A549 (cell line): ENCODE measurements at regions not wholly inside any gene's neighbourhood (a gene's known extent, or its start where the extent isn't known, plus 50 kb on each side); places are given as distances from the start of the nearest gene placed in this dataset.

Experiments
- ATAC-seq, 2 experiments: fragments of 200-7000 bp in 1 of 2; fragments of >200 bp in 1 of 2; cut with Nextera tagmentation in 1 of 2; cut with Tn5 transposase in 1 of 2; 3 replicates each; pipeline versions ENCODE4 v1.8.0 to v1.9.1; 2018 to 2020; ENCODE audit warnings: mild to moderate bottlenecking in 1 of 2, moderate library complexity in 1 of 2
- CTCF ChIA-PET: fragments of 300-600 bp; sonication (Branson Sonifier 250); formaldehyde crosslinking; extraction: SDS; loops from one replicate; lab custom pipeline; 2021; ENCODE audit warnings: antibody characterized with exemption, inconsistent platforms; lab: Yijun Ruan, JAX
- POLR2A ChIA-PET: fragments of 350-600 bp; formaldehyde crosslinking; extraction: SDS; loops from one replicate; lab custom pipeline; 2021; ENCODE audit warnings: antibody characterized with exemption, inconsistent platforms; lab: Yijun Ruan, JAX
- DNase-seq, 2 experiments: peaks; one replicate each; pipeline versions ENCODE4 v3.0.0 to v3.0.0-alpha.2; 2011 to 2016; ENCODE audit warnings: low read depth in 1 of 2, low spot score in 1 of 2
- FAIRE-seq: peaks from 2 replicates; lab custom pipeline; 2011; peaks lifted over from hg19 to GRCh38; lab: Jason Lieb, UNC
- H3K27ac ChIP-seq, 2 experiments: fragments of >200 bp; sonication (Bioruptor Twin); formaldehyde crosslinking; 3 replicates each; pipeline ENCODE4 v1.5.1; 2016 to 2017
- H3K4me1 ChIP-seq: fragments of >200 bp; sonication (Bioruptor Twin); formaldehyde crosslinking; 3 replicates; pipeline ENCODE4 v1.6.1; 2016
- H3K4me2 ChIP-seq: fragments of >200 bp; sonication (Bioruptor Twin); formaldehyde crosslinking; 3 replicates; pipeline ENCODE4 v1.6.1; 2016
- H3K4me3 ChIP-seq: fragments of >200 bp; sonication (Bioruptor Twin); formaldehyde crosslinking; 3 replicates; pipeline ENCODE4 v1.5.1; 2016
- H3K9me3 ChIP-seq: fragments of >200 bp; sonication (Bioruptor Twin); formaldehyde crosslinking; 3 replicates; pipeline ENCODE4 v1.6.1; 2016
- CHD2 ChIP-seq: fragments of 150-350 bp; IDR thresholded peaks from 2 replicates; pipeline ENCODE4 v1.6.1; 2014; ENCODE audit warnings: low read length; ENCODE audit not compliant: partially characterized antibody
- ELK1 ChIP-seq: fragments of 150-350 bp; IDR thresholded peaks from 2 replicates; pipeline ENCODE4 v1.6.1; 2014; ENCODE audit warnings: low read depth, mild to moderate bottlenecking, low read length
- GATA3 ChIP-seq: IDR thresholded peaks from 2 replicates; pipeline ENCODE4 v1.6.1; 2012; ENCODE audit warnings: borderline replicate concordance
- HES2 ChIP-seq: fragments of >200 bp; sonication (Bioruptor Twin); formaldehyde crosslinking; IDR thresholded peaks from 2 replicates; pipeline ENCODE4 v1.6.1; 2016
- HMGXB4 ChIP-seq: fragments of 250-450 bp; sonication (Bioruptor Pico); IDR thresholded peaks from 2 replicates; pipeline ENCODE4 v1.5.0; 2021; ENCODE audit warnings: mild to moderate bottlenecking, moderate library complexity, borderline replicate concordance
- HOXB13 ChIP-seq: fragments of 250-450 bp; sonication (Bioruptor Pico); IDR thresholded peaks from 2 replicates; pipeline ENCODE4 v1.5.0; 2020; ENCODE audit warnings: low read depth, mild to moderate bottlenecking, moderate library complexity
- JUN ChIP-seq, 2 experiments: fragments of >200 bp; sonication (Bioruptor Twin); formaldehyde crosslinking; IDR thresholded peaks; 2 replicates in 1 of 2; 3 replicates in 1 of 2; pipeline ENCODE4 v1.6.1; 2016 to 2017
- MAFK ChIP-seq: fragments of 450-650 bp; IDR thresholded peaks from 2 replicates; pipeline ENCODE4 v1.6.1; 2014; ENCODE audit not compliant: partially characterized antibody
- MAZ ChIP-seq: fragments of 150-350 bp; IDR thresholded peaks from 2 replicates; pipeline ENCODE4 v1.6.1; 2014; ENCODE audit warnings: antibody characterized with exemption, low read depth, low read length, borderline replicate concordance
- MYC ChIP-seq: IDR thresholded peaks from 2 replicates; pipeline ENCODE4 v1.6.1; 2012; ENCODE audit warnings: mild to moderate bottlenecking, inconsistent platforms, low read length, improper control_type of control experiment, borderline replicate concordance
- PBX3 ChIP-seq: IDR thresholded peaks from 2 replicates; pipeline ENCODE4 v1.6.1; 2012
- PHF8 ChIP-seq: fragments of 200-600 bp; sonication (generic); IDR thresholded peaks from 2 replicates; pipeline ENCODE4 v1.6.1; 2016; ENCODE audit warnings: low read depth, mild to moderate bottlenecking, antibody characterized with exemption, moderate library complexity, borderline replicate concordance
- POLR2AphosphoS2 ChIP-seq: conservative IDR thresholded peaks from 2 replicates; pipeline ENCODE4 v1.6.1; 2012; ENCODE audit warnings: low read length, improper control_type of control experiment, inconsistent platforms
- RARB ChIP-seq: fragments of 250-450 bp; sonication (Bioruptor Pico); IDR thresholded peaks from 2 replicates; pipeline ENCODE4 v1.8.0; 2021; ENCODE audit warnings: mild to moderate bottlenecking, moderate library complexity
- RNF2 ChIP-seq: fragments of 200-600 bp; sonication (generic); IDR thresholded peaks from 2 replicates; pipeline ENCODE4 v1.6.1; 2016; ENCODE audit warnings: low read depth, mild to moderate bottlenecking, antibody characterized with exemption, moderate library complexity, borderline replicate concordance
- SREBF2 ChIP-seq: fragments of 450-650 bp; IDR thresholded peaks from 2 replicates; pipeline ENCODE4 v1.6.1; 2014; ENCODE audit warnings: mild to moderate bottlenecking, moderate library complexity
- USF2 ChIP-seq: fragments of 450-650 bp; IDR thresholded peaks from 2 replicates; pipeline ENCODE4 v1.6.1; 2014; ENCODE audit warnings: antibody characterized with exemption
- ZC3H11A ChIP-seq: fragments of 450-650 bp; IDR thresholded peaks from 2 replicates; pipeline ENCODE4 v1.6.1; 2014; ENCODE audit warnings: antibody characterized with exemption, mild to moderate bottlenecking
- ZSCAN20 ChIP-seq: fragments of 250-450 bp; sonication (Bioruptor Pico); IDR thresholded peaks from 2 replicates; pipeline ENCODE4 v1.8.0; 2022; ENCODE audit warnings: mild to moderate bottlenecking, moderate library complexity
- WGBS: methylation state at CpG from one replicate; pipeline ENCODE4 v1.1.6; 2017; ENCODE audit errors: missing lambda C conversion rate; 5-methylcytosine and 5-hydroxymethylcytosine counted together

GRCh38 chr3:168417016-168417415 is 321.3 kb upstream of the GOLIM4 start:
- no peaks in the 10 kb centered on the region for H3K9me3 ChIP-seq
- H3K4me1 ChIP-seq: no peaks in the 10 kb centered on the region
- H3K4me3 ChIP-seq: no peak overlapping the region
- no peak for FAIRE-seq
- no peak overlapping the region for H3K27ac ChIP-seq
- POLR2A ChIA-PET: no interaction called here
- TF ChIP-seq ZSCAN20 (CRISPR knock-in tag) (no peak), RNF2 (no peak), USF2 (no peak), MAZ (no peak), MAFK (no peak), ZC3H11A (no peak)
- TF ChIP-seq, all 56 proteins: peak for 0
- CTCF ChIA-PET: no interaction called here
- 87% methylated on average over 1 of the region's 1 CpG for WGBS
- ATAC-seq: no peak
- H3K4me2 ChIP-seq: no peak overlapping the region
- DNase-seq: no peak

- Histone ChIP-seq H3K4me1 (no peaks in the 10 kb centered on the region), H3K9me3 (no peaks in the 10 kb centered on the region), H3K4me3 (no peak overlapping the region), H3K4me2 (no peak overlapping the region), H3K27ac (no peak overlapping the region)
- DNase-seq (no peak), ATAC-seq (no peak), FAIRE-seq (no peak)
- 46% methylated on average over 6 of the region's 6 CpGs for WGBS
- CTCF ChIA-PET: no interaction called here
- POLR2A ChIA-PET: no interaction called here
- no peak for TF ChIP-seq GATA3
- no peak for TF ChIP-seq CHD2
- TF ChIP-seq RARB (CRISPR knock-in tag): no peak
- no peak for TF ChIP-seq HES2
Observed at GRCh38 chr3:168416446-168416845, 320.7 kb upstream of the GOLIM4 start.

- TF ChIP-seq PHF8: no peak
- TF ChIP-seq RARB (CRISPR knock-in tag): no peak
- no peak overlapping the region for H3K4me2 ChIP-seq
- H3K4me1 ChIP-seq: no peaks in the 10 kb centered on the region
- ATAC-seq (no peak), DNase-seq (no peak), FAIRE-seq (no peak)
- H3K9me3 ChIP-seq: no peaks in the 10 kb centered on the region
- ChIA-PET POLR2A (no interaction called here), CTCF (no interaction called here)
- no peak overlapping the region for H3K27ac ChIP-seq
- H3K4me3 ChIP-seq: no peak overlapping the region
- WGBS: 100% methylated on average over 1 of the region's 1 CpG
Observed at GRCh38 chr3:168414149-168414548, 318.4 kb upstream of the GOLIM4 start.

- Histone ChIP-seq H3K4me2 (no peak overlapping the region), H3K4me1 (no peaks in the 10 kb centered on the region), H3K27ac (no peak overlapping the region), H3K9me3 (no peaks in the 10 kb centered on the region), H3K4me3 (no peak overlapping the region)
- ChIA-PET POLR2A (no interaction called here), CTCF (no interaction called here)
- TF ChIP-seq POLR2AphosphoS2 (no peak), HMGXB4 (no peak), HOXB13 (no peak), MAFK (no peak), RNF2 (no peak), SREBF2 (no peak), ZSCAN20 (CRISPR knock-in tag) (no peak), JUN (IDR thresholded peaks at IDR 0.05) (no peak), ELK1 (no peak), PBX3 (no peak), MYC (no peak)
- DNase-seq: no peak
- no peak for FAIRE-seq
- ATAC-seq: no peak
Observed at GRCh38 chr3:168407381-168407780, 311.7 kb upstream of the GOLIM4 start.
